HFF-Myc (cell line): ENCODE measurements at regions not wholly inside any gene's neighbourhood (a gene's known extent, or its start where the extent isn't known, plus 50 kb on each side); places are given as distances from the start of the nearest gene placed in this dataset.

Experiments used
- DNase-seq: peaks from one replicate; pipeline ENCODE4 v3.0.0-alpha.2; 2011; ENCODE audit warnings: low read depth; ENCODE audit errors: extremely low read depth
- H3K4me3 ChIP-seq: replicated peaks from 2 replicates; pipeline ENCODE4 v1.5.1; 2011; ENCODE audit warnings: low read depth, mild to moderate bottlenecking, control low read depth, low read length
- CTCF ChIP-seq: IDR thresholded peaks from 2 replicates; pipeline ENCODE4 v1.5.1; 2012; ENCODE audit warnings: mild to moderate bottlenecking, low read depth, low read length, control low read depth; ENCODE audit errors: missing control alignments

- H3K4me3 ChIP-seq: no peak overlapping the region
- no peak for TF ChIP-seq CTCF
- no peak for DNase-seq
These were observed 365.0 kb upstream of the CHD6 start for GRCh38 chr20:41983159-41983558.

GRCh38 chr20:41981746-41982145 is 363.6 kb upstream of the CHD6 start:
- H3K4me3 ChIP-seq: no peak overlapping the region
- TF ChIP-seq CTCF: no peak
- no peak for DNase-seq

GRCh38 chr20:41978875-41979274 is 360.7 kb upstream of the CHD6 start:
- H3K4me3 ChIP-seq: no peak overlapping the region
- DNase-seq: no peak
- no peak for TF ChIP-seq CTCF

- TF ChIP-seq CTCF: no peak
- no peak for DNase-seq
- H3K4me3 ChIP-seq: no peak overlapping the region
These were observed 360.1 kb upstream of the CHD6 start for GRCh38 chr20:41978246-41978790.

GRCh38 chr20:41969656-41970055 is 351.5 kb upstream of the CHD6 start:
- H3K4me3 ChIP-seq: no peak overlapping the region
- no peak for TF ChIP-seq CTCF
- no peak for DNase-seq

GRCh38 chr20:41960166-41960565 is 342.0 kb upstream of the CHD6 start:
- DNase-seq: no peak

More at GRCh38 chr20:41960166-41960565, 342.0 kb upstream of the CHD6 start:
- no peak overlapping the region for H3K4me3 ChIP-seq
- TF ChIP-seq CTCF: no peak
